ENCODE measurements at regions not wholly inside any gene's neighbourhood (a gene's known extent, or its start where the extent isn't known, plus 50 kb on each side); places are given as distances from the start of the nearest gene placed in this dataset.

- TF ChIP-seq CTCF (CRISPR knock-in tag; IDR thresholded peaks at IDR 0.05): no peak
- TF ChIP-seq TCF7L2 (IDR thresholded peaks at IDR 0.05; ENCODE audit: low read depth, low read length): no peak
- no peak for TF ChIP-seq NBN (conservative IDR thresholded peaks at IDR 0.05)
- TF ChIP-seq ZNF484 (CRISPR knock-in tag; IDR thresholded peaks at IDR 0.05; ENCODE audit: borderline replicate concordance, low read depth): no peak
- TF ChIP-seq ZBTB33 (CRISPR knock-in tag; IDR thresholded peaks at IDR 0.05): no peak
- no peak for TF ChIP-seq ZBTB8A (CRISPR knock-in tag; IDR thresholded peaks at IDR 0.05; ENCODE audit: borderline replicate concordance, low read depth)
Observed at GRCh38 chr6:166764473-166765233, 137.6 kb upstream of the RPS6KA2 start.

Data from HepG2 (cell line).